OCI-LY7 (cell line): ENCODE measurements at regions not wholly inside any gene's neighbourhood (a gene's known extent, or its start where the extent isn't known, plus 50 kb on each side); places are given as distances from the start of the nearest gene placed in this dataset.

ENCODE experiments used
- BruUV-seq: library from RNA; stranded (reverse); fragments of 400-500 nt; replicated peaks from 2 replicates; lab custom pipeline; 2021; lab: Mats Ljungman, UMichigan
- CTCF ChIA-PET: fragments of 300-600 bp; sonication (Branson Sonifier 250); formaldehyde crosslinking; loops from one replicate; lab custom pipeline; 2022; ENCODE audit warnings: antibody characterized with exemption; ENCODE audit not compliant: unreplicated experiment; lab: Charles Lee
- POLR2A ChIA-PET: fragments of 300-600 bp; sonication (Branson Sonifier 250); formaldehyde crosslinking; loops from one replicate; lab custom pipeline; 2022; ENCODE audit warnings: antibody characterized with exemption; lab: Charles Lee
- DNase-seq: peaks from one replicate; pipeline ENCODE4 v3.0.0-alpha.2; 2015; ENCODE audit warnings: low spot score
- H2AFZ ChIP-seq: fragments of 200-600 bp; sonication (generic), shearing (Covaris generic); 2 replicates; pipeline ENCODE4 v1.6.1; 2014; ENCODE audit warnings: mild to moderate bottlenecking, antibody characterized with exemption, low read length, moderate library complexity
- H3K27ac ChIP-seq: fragments of 200-600 bp; sonication (generic); 2 replicates; pipeline ENCODE4 v1.5.1; 2014; ENCODE audit warnings: mixed run types, low read depth, mild to moderate bottlenecking, moderate library complexity, low read length, inconsistent platforms; ENCODE audit not compliant: poor library complexity, severe bottlenecking
- H3K36me3 ChIP-seq: fragments of 200-600 bp; sonication (generic); 2 replicates; pipeline ENCODE4 v1.6.1; 2014; ENCODE audit warnings: mild to moderate bottlenecking, antibody characterized with exemption, low read length, moderate library complexity, mixed read lengths; ENCODE audit not compliant: insufficient read depth
- H3K4me1 ChIP-seq: fragments of 200-600 bp; sonication (generic); 2 replicates; pipeline ENCODE4 v1.5.1; 2014; ENCODE audit warnings: mild to moderate bottlenecking, low read length; ENCODE audit not compliant: insufficient read depth, poor library complexity, severe bottlenecking
- H3K4me2 ChIP-seq: fragments of 200-600 bp; sonication (generic); 2 replicates; pipeline ENCODE4 v1.6.1; 2014; ENCODE audit warnings: mild to moderate bottlenecking, low read length
- H3K4me3 ChIP-seq: fragments of 200-600 bp; sonication (generic); 2 replicates; pipeline ENCODE4 v1.5.1; 2014; ENCODE audit warnings: mild to moderate bottlenecking, low read depth, low read length; ENCODE audit not compliant: poor library complexity, severe bottlenecking
- H3K79me2 ChIP-seq: fragments of 200-600 bp; sonication (generic); 2 replicates; pipeline ENCODE4 v1.6.1; 2016; ENCODE audit warnings: low read depth, mild to moderate bottlenecking, low read length, moderate library complexity, mixed read lengths; ENCODE audit not compliant: insufficient read depth
- H3K9me2 ChIP-seq: fragments of 200-600 bp; sonication (generic); 2 replicates; pipeline ENCODE4 v1.6.1; 2016; ENCODE audit warnings: mild to moderate bottlenecking, low read length, mixed read lengths; ENCODE audit not compliant: insufficient read depth
- H3K9me3 ChIP-seq: fragments of 200-600 bp; sonication (generic); 2 replicates; pipeline ENCODE4 v1.6.1; 2014; ENCODE audit warnings: mild to moderate bottlenecking, mixed run types, low read length, mixed read lengths
- H4K20me1 ChIP-seq: fragments of 200-600 bp; sonication (generic); 2 replicates; pipeline ENCODE4 v1.6.1; 2014; ENCODE audit warnings: mild to moderate bottlenecking, antibody characterized with exemption, low read length, moderate library complexity, mixed read lengths; ENCODE audit not compliant: insufficient read depth
- CTCF ChIP-seq: fragments of 200-600 bp; sonication (generic); conservative IDR thresholded peaks from 2 replicates; pipeline ENCODE4 v1.5.1; 2014; ENCODE audit warnings: mild to moderate bottlenecking, antibody characterized with exemption, low read length, moderate library complexity, mixed read lengths
- EZH2phosphoT487 ChIP-seq: fragments of 200-600 bp; sonication (generic); IDR thresholded peaks from 2 replicates; pipeline ENCODE4 v1.6.1; 2018; ENCODE audit warnings: low read depth, borderline replicate concordance, mild to moderate bottlenecking, mixed run types, antibody characterized with exemption, low read length, moderate library complexity, mixed read lengths
- intact Hi-C: fragments of 100-400 bp; cut with micrococcal nuclease; formaldehyde crosslinking; loops from one replicate; pipeline ENCODE4 v1.10.0; 2022; ENCODE audit not compliant: unreplicated experiment

GRCh38 chr6:44008821-44009370, 118.4 kb downstream of the MRPL14 start:
- H3K27ac ChIP-seq = no peak overlapping the region
- intact Hi-C loops = no loop called here
- no peak overlapping the region for H3K4me2 ChIP-seq
- no peaks in the 10 kb centered on the region for H3K36me3 ChIP-seq
- ChIA-PET CTCF (no interaction called here), POLR2A (no interaction called here)
- H3K4me1 ChIP-seq = no peaks in the 10 kb centered on the region
- no peak for TF ChIP-seq CTCF
- no peak for TF ChIP-seq EZH2phosphoT487
- no peaks in the 10 kb centered on the region for H3K9me3 ChIP-seq
- no peaks in the 10 kb centered on the region for H4K20me1 ChIP-seq
- no TSS peak for BruUV-seq
- no peaks in the 10 kb centered on the region for H3K9me2 ChIP-seq
- DNase-seq = no peak
- no peak overlapping the region for H3K4me3 ChIP-seq
- H2AFZ ChIP-seq = no peak overlapping the region
- no peaks in the 10 kb centered on the region for H3K79me2 ChIP-seq

GRCh38 chr6:44007818-44008621, 119.2 kb downstream of the MRPL14 start:
- Histone ChIP-seq H3K9me3 (no peaks in the 10 kb centered on the region), H3K79me2 (no peaks in the 10 kb centered on the region), H3K4me1 (no peaks in the 10 kb centered on the region), H3K36me3 (no peaks in the 10 kb centered on the region), H3K27ac (no peak overlapping the region), H3K4me2 (no peak overlapping the region), H4K20me1 (no peaks in the 10 kb centered on the region), H3K9me2 (no peaks in the 10 kb centered on the region), H3K4me3 (no peak overlapping the region), H2AFZ (no peak overlapping the region)
- intact Hi-C loops = no loop called here
- no peak for TF ChIP-seq EZH2phosphoT487
- TF ChIP-seq CTCF = no peak
- DNase-seq = no peak
- POLR2A ChIA-PET = no interaction called here
- CTCF ChIA-PET = no interaction called here
- BruUV-seq = no TSS peak

GRCh38 chr6:44006872-44007303, 120.4 kb downstream of the MRPL14 start:
- POLR2A ChIA-PET = interaction anchor here (1.1 kb wide), 1 partner anchor 8 kb away, joined by 3 read pairs; no protein-coding TSS in a partner anchor
- no peak overlapping the region for H3K4me3 ChIP-seq
- DNase-seq = no peak
- no peak overlapping the region for H3K4me2 ChIP-seq
- intact Hi-C loops = no loop called here
- H3K36me3 ChIP-seq = no peaks in the 10 kb centered on the region
- no peaks in the 10 kb centered on the region for H3K79me2 ChIP-seq
- BruUV-seq = no TSS peak
- H4K20me1 ChIP-seq = no peaks in the 10 kb centered on the region
- H3K9me3 ChIP-seq = no peaks in the 10 kb centered on the region
- H2AFZ ChIP-seq = no peak overlapping the region
- no peaks in the 10 kb centered on the region for H3K9me2 ChIP-seq
- TF ChIP-seq CTCF = no peak
- H3K4me1 ChIP-seq = no peaks in the 10 kb centered on the region
- CTCF ChIA-PET = no interaction called here
- H3K27ac ChIP-seq = no peak overlapping the region
